Muscle of leg (tissue), 3 donors: ENCODE measurements at regions not wholly inside any gene's neighbourhood (a gene's known extent, or its start where the extent isn't known, plus 50 kb on each side); places are given as distances from the start of the nearest gene placed in this dataset.

Experiments used
- DNase-seq: peaks from one replicate; pipeline ENCODE4 v3.0.0; 2013
- H3K27ac ChIP-seq: one replicate; pipeline ENCODE4 v1.5.1; 2013; ENCODE audit warnings: mild to moderate bottlenecking, low read length, control low read depth
- H3K27me3 ChIP-seq: one replicate; pipeline ENCODE4 v1.6.1; 2013; ENCODE audit warnings: low read length; ENCODE audit not compliant: control insufficient read depth, insufficient read depth
- H3K36me3 ChIP-seq: one replicate; pipeline ENCODE4 v1.6.1; 2013; ENCODE audit warnings: low read length; ENCODE audit not compliant: control insufficient read depth, insufficient read depth
- H3K4me1 ChIP-seq: one replicate; pipeline ENCODE4 v1.6.1; 2013; ENCODE audit warnings: low read length; ENCODE audit not compliant: control insufficient read depth, insufficient read depth
- H3K4me3 ChIP-seq: one replicate; pipeline ENCODE4 v1.5.1; 2013; ENCODE audit warnings: low read length, control low read depth
- H3K9me3 ChIP-seq: replicated peaks from 2 replicates; pipeline ENCODE4 v1.6.1; 2013; ENCODE audit warnings: low read depth, low read length; ENCODE audit not compliant: control insufficient read depth
- WGBS: methylation state at CpG from one replicate; pipeline ENCODE4 v1.1.5; 2013; ENCODE audit warnings: missing lambda C conversion rate; ENCODE audit not compliant: insufficient coverage; 5-methylcytosine and 5-hydroxymethylcytosine counted together

GRCh38 chr18:50458366-50458765 lies 83.5 kb downstream of the SKA1 start:
- no peaks in the 10 kb centered on the region for H3K36me3 ChIP-seq
- no peak overlapping the region for H3K4me3 ChIP-seq
- no peaks in the 10 kb centered on the region for H3K4me1 ChIP-seq
- no peak overlapping the region for H3K27ac ChIP-seq
- peaks cover 2% of the 10 kb centered on the region for H3K27me3 ChIP-seq
- 80% methylated on average over 1 of the region's 3 CpGs for WGBS
- no peaks in the 10 kb centered on the region for H3K9me3 ChIP-seq
- DNase-seq: no peak

- Histone ChIP-seq H3K4me3 (no peak overlapping the region), H3K36me3 (no peaks in the 10 kb centered on the region), H3K4me1 (no peaks in the 10 kb centered on the region), H3K27ac (no peak overlapping the region), H3K9me3 (no peaks in the 10 kb centered on the region), H3K27me3 (peaks cover 2% of the 10 kb centered on the region)
- WGBS: 56% methylated on average over 2 of the region's 2 CpGs
- DNase-seq: no peak
These were observed 84.0 kb downstream of the SKA1 start for GRCh38 chr18:50458796-50459195.

GRCh38 chr18:50460062-50460461 lies 85.2 kb downstream of the SKA1 start:
- Histone ChIP-seq H3K27ac (no peak overlapping the region), H3K4me3 (no peak overlapping the region), H3K27me3 (no peaks in the 10 kb centered on the region), H3K4me1 (no peaks in the 10 kb centered on the region), H3K36me3 (no peaks in the 10 kb centered on the region), H3K9me3 (no peaks in the 10 kb centered on the region)
- no peak for DNase-seq
- WGBS: no CpG with 5 or more reads among the region's 3 CpGs

GRCh38 chr18:50460716-50461115 lies 85.9 kb downstream of the SKA1 start:
- H3K27me3 ChIP-seq: no peaks in the 10 kb centered on the region
- no peaks in the 10 kb centered on the region for H3K9me3 ChIP-seq
- no peak overlapping the region for H3K27ac ChIP-seq
- no peak for DNase-seq
- no peaks in the 10 kb centered on the region for H3K36me3 ChIP-seq
- whole genome bisulfite sequencing: no CpG with 5 or more reads among the region's 3 CpGs
- no peaks in the 10 kb centered on the region for H3K4me1 ChIP-seq
- H3K4me3 ChIP-seq: no peak overlapping the region

- H3K4me3 ChIP-seq: no peak overlapping the region
- no peak for DNase-seq
- H3K27me3 ChIP-seq: no peaks in the 10 kb centered on the region
- H3K27ac ChIP-seq: no peak overlapping the region
- no peaks in the 10 kb centered on the region for H3K36me3 ChIP-seq
- no peaks in the 10 kb centered on the region for H3K9me3 ChIP-seq
- H3K4me1 ChIP-seq: no peaks in the 10 kb centered on the region
These were observed 86.4 kb downstream of the SKA1 start for GRCh38 chr18:50461251-50461650.

- no peak for DNase-seq
- WGBS: no CpG with 5 or more reads among the region's 7 CpGs
- Histone ChIP-seq H3K27me3 (no peaks in the 10 kb centered on the region), H3K9me3 (no peaks in the 10 kb centered on the region), H3K4me1 (no peaks in the 10 kb centered on the region), H3K36me3 (no peaks in the 10 kb centered on the region), H3K4me3 (no peak overlapping the region), H3K27ac (no peak overlapping the region)
These were observed 90.6 kb downstream of the SKA1 start for GRCh38 chr18:50465211-50466153.

GRCh38 chr18:50466634-50467033 lies 91.8 kb downstream of the SKA1 start:
- Histone ChIP-seq H3K9me3 (no peaks in the 10 kb centered on the region), H3K36me3 (no peaks in the 10 kb centered on the region), H3K4me3 (no peak overlapping the region), H3K27ac (no peak overlapping the region), H3K4me1 (no peaks in the 10 kb centered on the region), H3K27me3 (no peaks in the 10 kb centered on the region)
- DNase-seq: no peak

GRCh38 chr18:50468807-50469206 lies 91.1 kb upstream of the MAPK4 start:
- Histone ChIP-seq H3K36me3 (no peaks in the 10 kb centered on the region), H3K27me3 (no peaks in the 10 kb centered on the region), H3K9me3 (no peaks in the 10 kb centered on the region), H3K4me1 (no peaks in the 10 kb centered on the region), H3K4me3 (no peak overlapping the region), H3K27ac (no peak overlapping the region)
- WGBS: 71% methylated on average over 1 of the region's 2 CpGs
- no peak for DNase-seq

GRCh38 chr18:50469380-50469781 lies 90.5 kb upstream of the MAPK4 start:
- Histone ChIP-seq H3K36me3 (no peaks in the 10 kb centered on the region), H3K27me3 (no peaks in the 10 kb centered on the region), H3K9me3 (no peaks in the 10 kb centered on the region), H3K4me1 (no peaks in the 10 kb centered on the region), H3K4me3 (no peak overlapping the region), H3K27ac (no peak overlapping the region)
- no peak for DNase-seq
- 64% methylated on average over 3 of the region's 6 CpGs for WGBS

GRCh38 chr18:50472941-50473340 lies 86.9 kb upstream of the MAPK4 start:
- H3K4me1 ChIP-seq: no peaks in the 10 kb centered on the region
- no peaks in the 10 kb centered on the region for H3K36me3 ChIP-seq
- no CpG with 5 or more reads among the region's 1 CpG for WGBS
- no peaks in the 10 kb centered on the region for H3K9me3 ChIP-seq
- no peak overlapping the region for H3K4me3 ChIP-seq
- DNase-seq: no peak
- H3K27me3 ChIP-seq: no peaks in the 10 kb centered on the region
- H3K27ac ChIP-seq: no peak overlapping the region

- Histone ChIP-seq H3K27me3 (no peaks in the 10 kb centered on the region), H3K4me1 (no peaks in the 10 kb centered on the region), H3K36me3 (no peaks in the 10 kb centered on the region), H3K27ac (no peak overlapping the region), H3K9me3 (no peaks in the 10 kb centered on the region), H3K4me3 (no peak overlapping the region)
- 50% methylated on average over 4 of the region's 5 CpGs for WGBS
- no peak for DNase-seq
These were observed 86.0 kb upstream of the MAPK4 start for GRCh38 chr18:50473881-50474280.
